GM23338 (cell line): ENCODE measurements at regions not wholly inside any gene's neighbourhood (a gene's known extent, or its start where the extent isn't known, plus 50 kb on each side); places are given as distances from the start of the nearest gene placed in this dataset.

ENCODE experiments used
- ATAC-seq: fragments of 200-7000 bp; cut with Tn5 transposase; 3 replicates; pipeline ENCODE4 v1.9.1; 2020
- DNase-seq: peaks from one replicate; pipeline ENCODE4 v3.0.0-alpha.2; 2015; ENCODE audit warnings: low spot score
- H2AFZ ChIP-seq: fragments of 200-600 bp; sonication (generic); 2 replicates; pipeline ENCODE4 v1.8.0; 2016; ENCODE audit warnings: antibody characterized with exemption, mild to moderate bottlenecking, moderate library complexity
- H3F3A ChIP-seq: fragments of 200-600 bp; sonication (generic); replicated peaks from 2 replicates; pipeline ENCODE4 v1.8.0; 2017; ENCODE audit warnings: antibody characterized with exemption, mixed run types, low read depth
- H3K27ac ChIP-seq: fragments of 200-600 bp; sonication (generic); 2 replicates; pipeline ENCODE4 v1.6.1; 2016; ENCODE audit warnings: low read depth
- H3K27me3 ChIP-seq: fragments of 200-600 bp; sonication (generic); 2 replicates; pipeline ENCODE4 v1.8.0; 2016; ENCODE audit warnings: mild to moderate bottlenecking, mixed run types, moderate library complexity; ENCODE audit not compliant: insufficient read depth
- H3K36me3 ChIP-seq: fragments of 200-600 bp; sonication (generic); 2 replicates; pipeline ENCODE4 v1.8.0; 2016; ENCODE audit warnings: mild to moderate bottlenecking; ENCODE audit not compliant: insufficient read depth
- H3K4me1 ChIP-seq: fragments of 200-600 bp; sonication (generic); 2 replicates; pipeline ENCODE4 v1.8.0; 2016; ENCODE audit warnings: mild to moderate bottlenecking, moderate library complexity; ENCODE audit not compliant: insufficient read depth
- H3K4me2 ChIP-seq: fragments of 200-600 bp; sonication (generic); 2 replicates; pipeline ENCODE4 v1.7.1; 2017; ENCODE audit warnings: mixed run types
- H3K4me3 ChIP-seq: fragments of 200-600 bp; sonication (generic); 2 replicates; pipeline ENCODE4 v1.6.1; 2016; ENCODE audit warnings: mixed run types
- H3K79me2 ChIP-seq: fragments of 200-600 bp; sonication (generic); replicated peaks from 2 replicates; pipeline ENCODE4 v1.8.0; 2017; ENCODE audit warnings: mild to moderate bottlenecking; ENCODE audit not compliant: insufficient read depth
- H3K9me2 ChIP-seq: fragments of 200-600 bp; sonication (generic); 2 replicates; pipeline ENCODE4 v1.8.0; 2017; ENCODE audit not compliant: insufficient read depth
- H4K20me1 ChIP-seq: fragments of 200-600 bp; sonication (generic); replicated peaks from 2 replicates; pipeline ENCODE4 v1.8.0; 2017; ENCODE audit warnings: mild to moderate bottlenecking; ENCODE audit not compliant: insufficient read depth
- H3K27ac Mint-ChIP-seq: 2 replicates; pipeline ENCODE4 v1.8.0; 2020; ENCODE audit warnings: inconsistent platforms, mild to moderate bottlenecking, moderate library complexity, mixed read lengths
- H3K27me3 Mint-ChIP-seq: 3 replicates; pipeline ENCODE4 v1.8.0; 2022; ENCODE audit warnings: low read depth, mild to moderate bottlenecking, moderate library complexity, mixed read lengths, inconsistent platforms; ENCODE audit not compliant: insufficient read depth, poor library complexity
- H3K36me3 Mint-ChIP-seq: 3 replicates; pipeline ENCODE4 v1.8.0; 2021; ENCODE audit warnings: low read depth, mild to moderate bottlenecking, inconsistent platforms, moderate library complexity, mixed read lengths
- H3K4me1 Mint-ChIP-seq: 3 replicates; pipeline ENCODE4 v1.8.0; 2020; ENCODE audit warnings: mild to moderate bottlenecking, inconsistent platforms, mixed read lengths
- H3K4me3 Mint-ChIP-seq: 3 replicates; pipeline ENCODE4 v1.8.0; 2021; ENCODE audit warnings: moderate library complexity, mild to moderate bottlenecking, inconsistent platforms, mixed read lengths
- H3K9me3 Mint-ChIP-seq: 3 replicates; pipeline ENCODE4 v1.8.0; 2020; ENCODE audit warnings: moderate library complexity, mild to moderate bottlenecking, inconsistent platforms, mixed read lengths
- CREB1 ChIP-seq: fragments of 250-450 bp; sonication (Bioruptor Pico); IDR thresholded peaks from 2 replicates; pipeline ENCODE4 v1.5.0; 2020; ENCODE audit warnings: low read depth, mild to moderate bottlenecking, moderate library complexity
- ETS1 ChIP-seq: IDR thresholded peaks from 2 replicates; pipeline ENCODE4 v1.6.1; 2016; ENCODE audit warnings: antibody characterized with exemption
- EZH2 ChIP-seq: fragments of 200-600 bp; sonication (generic); IDR thresholded peaks from one replicate; pipeline ENCODE4 v1.8.0; 2017; ENCODE audit warnings: antibody characterized with exemption, mild to moderate bottlenecking, low read depth; ENCODE audit not compliant: unreplicated experiment
- EZH2phosphoT487 ChIP-seq: fragments of 200-600 bp; sonication (generic); IDR thresholded peaks from one replicate; pipeline ENCODE4 v1.8.1; 2018; ENCODE audit warnings: antibody characterized with exemption; ENCODE audit not compliant: unreplicated experiment
- JUNB ChIP-seq: IDR thresholded peaks from one replicate; pipeline ENCODE4 v1.6.1; 2016; ENCODE audit warnings: antibody characterized with exemption; ENCODE audit not compliant: unreplicated experiment
- NANOG ChIP-seq: IDR thresholded peaks from 2 replicates; pipeline ENCODE4 v1.6.1; 2016; ENCODE audit warnings: antibody characterized with exemption, borderline replicate concordance
- POLR2AphosphoS5 ChIP-seq: IDR thresholded peaks from 2 replicates; pipeline ENCODE4 v1.6.1; 2016; ENCODE audit warnings: antibody characterized with exemption, low read depth
- REST ChIP-seq: IDR thresholded peaks from one replicate; pipeline ENCODE4 v1.6.1; 2018; ENCODE audit warnings: antibody characterized with exemption; ENCODE audit not compliant: unreplicated experiment
- ZNF114 ChIP-seq: fragments of 250-450 bp; sonication (Bioruptor Pico); IDR thresholded peaks from 2 replicates; pipeline ENCODE4 v1.5.0; 2020; ENCODE audit warnings: mild to moderate bottlenecking, moderate library complexity
- ZNF331 ChIP-seq: fragments of 250-450 bp; sonication (Bioruptor Pico); IDR thresholded peaks from 2 replicates; pipeline ENCODE4 v1.5.0; 2020; ENCODE audit warnings: low read depth, mild to moderate bottlenecking, moderate library complexity
- ZNF462 ChIP-seq: fragments of 250-450 bp; sonication (Bioruptor Pico); IDR thresholded peaks from 2 replicates; pipeline ENCODE4 v1.5.0; 2020; ENCODE audit warnings: mild to moderate bottlenecking, moderate library complexity

- Histone ChIP-seq H4K20me1 (no peaks in the 10 kb centered on the region), H3F3A (no peaks in the 10 kb centered on the region), H3K4me3 (no peak overlapping the region), H2AFZ (no peak overlapping the region), H3K9me2 (peaks cover 7% of the 10 kb centered on the region; the same call in 1 of the 2 replicates), H3K36me3 (no peaks in the 10 kb centered on the region), H3K27me3 (no peaks in the 10 kb centered on the region), H3K4me1 (no peaks in the 10 kb centered on the region), H3K27ac (no peak overlapping the region), H3K79me2 (no peaks in the 10 kb centered on the region), H3K4me2 (no peak overlapping the region)
- no peak for ATAC-seq
- Mint-ChIP-seq H3K27ac (no peak overlapping the region), H3K4me1 (no peaks in the 10 kb centered on the region), H3K9me3 (peaks cover 7% of the 10 kb centered on the region; the same call in 1 of the 3 replicates), H3K36me3 (no peaks in the 10 kb centered on the region), H3K4me3 (no peak overlapping the region), H3K27me3 (peaks cover 6% of the 10 kb centered on the region)
- no peak for DNase-seq
- TF ChIP-seq EZH2phosphoT487 (no peak), POLR2AphosphoS5 (no peak), EZH2 (no peak), ZNF114 (CRISPR knock-in tag) (no peak)
Observed at GRCh38 chr22:27051407-27051806, 394.0 kb downstream of the MIAT start.

- H3K4me1 Mint-ChIP-seq = peaks cover 12% of the 10 kb centered on the region
- Histone ChIP-seq H3K36me3 (no peaks in the 10 kb centered on the region), H3K4me1 (no peaks in the 10 kb centered on the region), H4K20me1 (no peaks in the 10 kb centered on the region), H3K4me3 (no peak overlapping the region), H2AFZ (no peak overlapping the region), H3K9me2 (peaks cover 18% of the 10 kb centered on the region; the same call in 1 of the 2 replicates), H3K79me2 (no peaks in the 10 kb centered on the region), H3F3A (no peaks in the 10 kb centered on the region), H3K4me2 (no peak overlapping the region), H3K27me3 (no peaks in the 10 kb centered on the region), H3K27ac (no peak overlapping the region)
- no peaks in the 10 kb centered on the region for H3K9me3 Mint-ChIP-seq
- no peak overlapping the region for H3K4me3 Mint-ChIP-seq
- ATAC-seq = no peak
- no peak for DNase-seq
- no peak overlapping the region for H3K27ac Mint-ChIP-seq
- no peaks in the 10 kb centered on the region for H3K36me3 Mint-ChIP-seq
- peaks cover 1% of the 10 kb centered on the region for H3K27me3 Mint-ChIP-seq
- TF ChIP-seq ZNF331 (CRISPR knock-in tag) (no peak), EZH2phosphoT487 (no peak), NANOG (no peak), CREB1 (no peak), EZH2 (no peak), POLR2AphosphoS5 (no peak), ETS1 (no peak), REST (no peak), ZNF462 (CRISPR knock-in tag) (no peak), JUNB (no peak)
Observed at GRCh38 chr22:27057717-27058116, 400.3 kb downstream of the MIAT start.
